ENCODE measurements at regions not wholly inside any gene's neighbourhood (a gene's known extent, or its start where the extent isn't known, plus 50 kb on each side); places are given as distances from the start of the nearest gene placed in this dataset.

DNA sequence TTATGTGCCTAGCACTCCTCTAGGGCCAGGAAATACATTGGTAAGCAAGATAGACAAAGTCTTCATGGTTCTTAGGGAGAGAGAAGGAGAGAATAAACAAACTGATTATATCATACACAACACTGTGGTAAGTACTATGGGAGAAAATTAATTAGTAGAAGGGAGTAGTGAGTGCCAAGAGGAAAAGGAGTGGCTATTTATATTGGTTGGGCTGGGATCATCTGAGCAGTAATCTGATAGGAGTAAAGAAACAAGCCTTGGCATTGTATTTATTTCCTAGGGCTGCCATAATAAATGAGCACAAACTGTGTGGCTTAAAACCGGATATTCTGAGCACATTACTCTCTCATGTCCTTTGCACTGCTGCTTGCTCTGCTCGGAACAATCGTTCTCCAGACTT lies 158.1 kb upstream of the PHF14 start:
- no peak for DNase-seq

DNA sequence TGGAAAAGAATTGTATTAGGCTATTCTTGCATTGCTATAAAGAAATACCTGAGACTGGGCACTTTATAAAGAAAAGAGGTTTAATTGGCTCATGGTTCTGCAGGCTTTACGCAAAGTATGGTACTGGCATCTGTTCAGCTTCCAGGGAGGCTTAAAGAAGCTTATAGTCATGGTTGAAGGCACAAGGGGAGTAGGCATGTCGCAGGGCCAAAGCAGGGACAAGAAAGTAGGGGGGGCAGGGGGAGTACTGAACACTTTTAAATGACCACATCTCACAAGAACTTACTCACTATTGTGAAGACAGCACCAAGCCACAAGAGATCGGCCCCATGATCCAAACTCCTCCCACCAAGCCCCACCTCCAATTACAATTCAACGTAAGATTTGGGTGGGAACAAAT lies 152.5 kb upstream of the PHF14 start:
- DNase-seq, result no peak

DNA sequence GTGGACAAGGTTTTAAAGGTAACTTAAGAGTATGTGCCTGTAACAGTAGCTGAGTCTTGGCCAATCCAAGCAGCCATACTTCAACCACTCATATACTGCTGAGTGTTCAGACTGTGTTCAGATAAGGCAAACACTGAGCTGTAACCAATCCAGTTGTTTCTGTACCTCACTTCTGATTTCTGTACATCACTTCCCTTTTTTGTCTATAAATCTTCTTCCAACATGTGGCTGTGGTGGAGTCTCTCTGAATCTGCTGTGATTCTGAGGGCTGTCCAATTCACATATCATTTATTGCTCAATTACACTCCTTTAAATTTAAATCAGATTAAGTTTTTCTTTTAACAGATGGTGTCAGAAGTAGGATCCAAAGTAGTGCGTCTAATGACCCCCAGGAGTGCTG lies 149.5 kb upstream of the PHF14 start:
- DNase-seq, result no peak

DNA sequence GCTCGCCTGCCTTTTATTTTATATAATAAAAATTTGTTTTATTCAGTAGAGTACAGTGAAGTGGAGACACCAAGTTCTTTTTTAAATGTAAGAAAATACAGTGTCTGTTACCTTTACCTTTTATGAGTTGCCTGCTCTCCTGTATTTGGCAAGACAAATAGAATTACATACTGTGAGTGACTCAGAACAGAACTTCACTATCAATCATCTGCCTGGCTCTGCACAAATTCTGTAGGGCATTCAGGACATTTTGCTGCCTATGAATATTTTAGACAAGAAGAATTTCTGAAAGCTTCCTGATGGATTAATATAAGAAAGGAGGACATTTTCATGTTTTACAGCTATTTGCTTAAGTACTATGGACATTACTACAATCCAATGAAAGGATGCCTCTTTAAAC lies 135.4 kb upstream of the PHF14 start:
- DNase-seq, result no peak

DNA sequence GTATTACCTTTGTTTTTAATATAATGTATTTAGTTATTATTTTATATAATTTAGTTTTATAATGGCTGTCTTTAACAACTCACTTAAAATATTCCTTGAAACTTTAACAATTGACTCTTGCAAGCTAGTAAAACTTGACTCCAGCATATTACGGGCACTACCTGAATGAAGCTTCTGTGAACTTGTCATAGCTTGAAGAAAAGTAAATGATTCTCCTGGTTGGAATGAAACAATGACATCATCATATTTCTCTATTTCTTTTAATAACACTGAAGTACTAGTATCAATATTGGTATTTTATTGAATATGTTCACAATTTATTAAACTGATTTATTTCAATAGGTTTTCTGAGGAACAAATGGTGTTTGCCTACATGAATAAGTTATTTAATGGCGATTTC lies 128.4 kb upstream of the PHF14 start:
- no peak for DNase-seq

DNA sequence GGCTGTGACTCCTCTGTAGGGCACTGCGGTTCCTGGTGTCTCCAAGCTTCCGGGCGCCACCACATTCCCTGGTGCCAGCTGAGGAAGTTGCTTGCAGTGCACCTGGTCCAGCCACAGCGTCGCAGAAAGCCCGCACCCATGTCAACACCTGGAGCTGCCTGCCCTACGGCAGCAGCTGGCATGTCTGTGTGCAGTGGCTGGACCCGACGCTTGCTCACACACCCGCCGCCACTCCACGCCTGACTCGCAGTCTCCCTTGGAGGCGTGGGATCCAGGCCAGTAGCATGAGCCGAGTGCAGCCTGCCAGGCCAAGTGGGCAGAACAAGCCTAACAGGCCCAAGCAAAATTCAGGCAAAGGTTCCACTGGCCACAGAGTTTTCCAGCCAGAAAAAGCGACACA lies 118.1 kb upstream of the PHF14 start:
- DNase-seq, result peak; percentile 6

DNA sequence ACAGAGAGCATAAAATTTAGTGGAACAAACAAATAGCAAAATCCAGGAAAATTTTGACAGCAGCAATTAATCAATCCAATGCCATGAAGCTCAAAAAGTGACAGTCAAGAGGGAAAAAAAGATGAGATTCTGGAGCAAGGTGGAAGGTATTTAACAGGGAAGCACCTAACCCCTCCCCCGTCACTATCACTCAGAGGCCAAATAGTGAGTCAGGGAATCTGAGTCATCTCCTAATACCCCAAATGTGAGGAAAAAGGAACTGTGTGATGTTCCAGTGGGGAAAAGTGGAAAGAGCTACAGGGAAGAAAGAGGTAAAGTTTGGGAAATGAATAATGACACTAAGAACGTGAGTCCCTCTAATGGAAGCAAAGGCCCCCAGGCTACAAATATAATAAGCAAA lies 113.2 kb upstream of the PHF14 start:
- no peak for DNase-seq

DNA sequence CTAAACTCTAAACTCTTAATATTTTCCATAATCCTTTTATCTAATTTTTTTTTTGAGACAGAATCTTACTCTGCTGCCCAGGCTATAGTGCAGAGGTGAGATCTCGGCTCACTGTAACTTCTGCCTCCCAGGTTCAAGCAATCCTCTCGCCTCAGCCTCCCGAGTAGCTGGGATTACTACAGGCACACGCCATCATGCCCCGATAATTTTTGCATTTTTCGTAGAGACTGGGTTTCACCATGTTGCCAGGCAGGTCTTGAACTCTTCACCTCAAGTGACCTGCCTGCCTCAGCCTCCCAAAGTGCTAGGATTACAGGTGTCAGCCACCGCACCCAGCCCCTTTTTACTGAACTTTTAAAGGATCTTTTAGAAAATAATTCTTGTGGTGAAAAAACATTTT lies 110.2 kb upstream of the PHF14 start:
- DNase-seq, result no peak

DNA sequence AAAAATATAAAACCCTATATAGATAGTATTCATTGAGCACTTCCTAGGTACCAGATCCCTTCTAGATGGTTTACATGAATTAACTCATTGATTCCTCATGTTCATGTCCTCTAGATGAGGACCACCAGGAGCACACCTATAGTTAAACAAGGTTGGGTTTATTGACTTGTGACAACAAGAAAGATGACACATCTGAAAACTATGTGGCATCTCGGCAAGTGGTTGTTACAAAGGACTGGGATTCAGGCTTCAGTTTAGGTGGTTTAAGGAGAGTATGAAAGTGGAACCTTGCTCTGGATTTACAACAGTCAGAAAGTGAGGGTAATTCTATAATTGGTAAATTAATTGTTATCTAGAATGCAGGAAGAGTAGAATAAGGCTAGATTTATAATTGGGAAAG lies 99.0 kb upstream of the PHF14 start:
- DNase-seq, result no peak

DNA sequence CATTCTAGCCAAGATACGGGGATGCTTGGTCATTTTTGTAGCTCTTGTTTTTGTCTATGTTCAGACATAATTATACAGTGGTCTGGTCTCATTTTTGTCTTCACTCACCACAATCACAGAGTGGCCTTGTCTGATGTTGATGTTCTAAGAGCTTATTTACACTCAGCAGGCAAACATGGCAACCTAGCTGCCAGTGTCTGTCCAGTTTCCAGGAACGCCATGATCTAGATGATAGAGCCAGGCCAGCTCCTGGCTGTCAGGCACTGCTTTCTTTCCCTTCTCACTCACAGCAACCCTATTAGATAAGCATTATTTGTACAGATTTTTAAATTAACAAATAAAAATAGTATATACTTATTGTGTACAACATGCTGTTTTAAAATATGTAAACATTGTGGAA lies 98.6 kb upstream of the PHF14 start:
- DNase-seq, result no peak

DNA sequence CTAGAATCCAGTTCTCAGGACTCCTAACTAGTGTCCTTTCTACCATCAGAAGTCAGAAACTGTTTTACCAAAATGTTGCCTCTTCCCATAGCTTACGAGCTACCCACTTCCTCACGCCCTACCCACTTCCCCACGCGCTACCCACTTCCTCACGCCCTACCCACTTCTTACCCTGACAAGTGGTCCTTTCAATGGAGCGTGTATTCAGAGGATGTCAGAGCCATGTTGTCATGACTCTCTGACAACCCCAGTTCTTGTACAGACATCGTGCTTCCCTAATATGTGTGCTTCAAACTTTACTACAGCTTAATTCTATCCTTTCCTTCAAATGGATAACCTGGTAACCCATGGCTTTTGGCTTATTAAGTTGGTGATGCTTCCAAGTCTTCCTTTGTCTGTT lies 84.8 kb upstream of the PHF14 start:
- no peak for DNase-seq

DNA sequence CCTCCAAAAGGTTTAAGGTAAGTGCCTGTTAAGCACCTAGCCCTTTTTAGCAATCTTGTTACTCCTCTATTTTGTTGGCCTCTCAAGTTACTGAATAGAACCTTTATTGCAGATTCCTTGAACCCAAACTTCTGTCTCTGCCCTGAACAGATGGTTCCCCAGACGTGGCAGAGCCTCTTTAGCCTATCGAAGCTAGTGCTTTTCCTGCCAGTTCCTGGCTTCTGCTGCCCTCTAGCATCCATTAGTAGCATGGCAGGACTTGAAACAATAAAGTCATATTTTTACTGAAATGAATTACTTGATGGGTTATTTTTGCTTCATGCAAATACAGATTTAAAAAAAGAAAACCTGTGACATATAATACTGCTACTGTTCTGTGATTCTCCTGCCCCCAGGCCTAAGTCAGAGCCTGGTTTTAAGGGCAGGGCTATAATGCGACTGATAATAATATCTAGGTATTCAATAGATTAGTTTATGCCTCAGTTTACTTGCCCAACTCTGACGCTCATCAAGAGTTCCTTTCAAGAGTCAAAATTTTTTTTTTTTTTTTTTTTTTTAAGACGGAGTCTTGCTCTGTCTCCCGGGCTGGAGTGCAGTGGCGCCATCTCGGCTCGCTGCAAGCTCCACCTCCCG lies 84.3 kb upstream of the PHF14 start:
- peak; percentile 7 for DNase-seq

DNA sequence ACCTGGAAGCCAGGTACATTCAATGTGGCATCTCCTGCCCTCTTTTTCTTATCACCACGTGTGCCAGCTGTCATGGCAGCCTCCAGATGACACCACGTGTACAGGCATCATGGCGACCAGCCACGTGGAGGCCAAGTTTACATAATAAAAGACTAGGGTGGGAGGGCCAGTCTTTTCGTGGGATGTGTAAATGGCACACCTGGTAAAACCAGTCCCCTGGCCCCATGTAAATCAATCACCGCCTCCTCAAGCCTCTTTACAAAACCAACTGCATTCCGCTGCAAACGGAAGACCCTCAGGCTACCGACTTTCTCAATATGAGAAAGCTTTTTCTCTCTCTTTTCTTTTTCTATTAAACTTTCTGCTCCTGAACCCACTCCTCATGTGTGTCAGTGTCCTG lies 65.1 kb upstream of the PHF14 start:
- DNase-seq, result no peak

DNA sequence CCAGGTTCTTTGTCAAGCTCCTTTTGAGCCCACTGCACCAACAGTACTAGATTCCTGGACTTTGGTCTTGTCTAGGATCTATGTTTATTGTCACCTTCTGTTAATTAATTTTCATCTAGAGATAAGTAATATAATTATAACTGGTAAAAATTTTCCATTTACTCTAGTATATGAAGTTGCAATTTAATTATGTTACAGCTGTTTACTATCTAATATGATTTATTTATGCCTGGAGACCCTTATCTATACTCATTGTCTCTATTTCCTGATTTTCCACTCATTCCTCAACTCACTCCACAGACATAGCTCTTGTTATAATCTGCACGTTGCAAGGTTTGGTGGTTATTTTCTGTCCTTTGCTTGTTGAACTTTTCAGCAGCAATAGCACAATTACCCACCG lies 63.2 kb upstream of the PHF14 start:
- DNase-seq, result no peak

DNA sequence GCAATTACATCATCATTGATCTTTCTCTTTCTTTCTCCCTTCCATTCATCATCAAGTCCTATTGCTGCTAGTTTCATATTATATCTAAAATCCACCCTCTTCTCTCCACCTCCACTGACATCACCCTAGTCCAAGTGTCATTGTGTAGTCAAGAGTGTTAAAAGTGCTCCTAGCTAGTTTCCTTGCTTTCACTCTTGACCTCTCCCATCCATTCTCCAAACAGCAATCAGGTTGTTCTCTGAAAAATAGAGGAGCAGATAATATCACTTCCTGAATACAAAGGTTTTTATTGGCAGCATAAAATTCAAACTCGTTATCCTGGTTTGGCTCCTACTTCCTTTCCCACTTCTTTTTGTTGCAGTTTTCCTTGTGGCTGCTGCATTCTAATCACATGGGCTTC lies 61.6 kb upstream of the PHF14 start:
- DNase-seq, result no peak

DNA sequence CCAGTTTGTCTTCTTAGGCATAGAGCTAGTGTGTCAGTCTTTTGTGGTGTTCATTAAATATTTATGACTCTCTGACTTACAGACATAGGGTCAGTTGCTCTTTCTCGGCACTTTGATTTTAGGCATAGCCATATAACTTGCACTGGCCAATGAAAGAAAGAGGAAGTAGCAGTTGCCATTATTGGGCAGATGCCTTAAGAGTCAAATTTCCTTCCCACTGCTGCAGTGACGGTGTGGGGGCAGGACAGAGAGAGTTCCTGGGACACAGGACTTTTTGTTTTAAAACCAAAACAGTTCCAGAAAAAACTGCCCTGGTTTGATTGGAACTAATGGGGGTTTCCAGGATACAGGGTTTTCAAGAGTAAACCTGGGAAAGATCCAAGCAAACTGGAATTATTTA lies 60.2 kb upstream of the PHF14 start:
- no peak for DNase-seq

DNA sequence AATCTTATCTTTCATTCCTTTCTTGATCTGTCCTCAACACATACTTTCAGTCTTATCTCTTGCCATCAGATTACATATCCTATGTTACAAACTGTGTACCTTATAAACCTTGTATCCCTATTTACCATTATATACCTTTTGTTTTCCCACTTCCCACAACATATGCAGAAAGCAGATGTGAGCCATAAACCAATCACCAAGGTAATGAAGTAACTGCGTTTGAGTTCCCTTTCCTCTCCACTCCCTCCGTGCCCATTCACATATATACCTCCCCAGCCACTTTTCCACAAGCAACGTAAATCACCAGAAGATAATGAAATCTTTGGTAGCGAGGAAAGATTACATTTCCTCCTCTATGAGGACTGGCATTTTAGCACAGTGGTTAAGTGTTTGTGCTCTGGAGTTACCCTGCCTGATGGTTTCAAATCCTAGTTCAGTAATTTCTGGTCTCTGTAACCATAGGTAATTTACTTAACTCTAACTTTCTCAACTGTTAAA lies 55.5 kb upstream of the PHF14 start:
- no peak for DNase-seq

DNA sequence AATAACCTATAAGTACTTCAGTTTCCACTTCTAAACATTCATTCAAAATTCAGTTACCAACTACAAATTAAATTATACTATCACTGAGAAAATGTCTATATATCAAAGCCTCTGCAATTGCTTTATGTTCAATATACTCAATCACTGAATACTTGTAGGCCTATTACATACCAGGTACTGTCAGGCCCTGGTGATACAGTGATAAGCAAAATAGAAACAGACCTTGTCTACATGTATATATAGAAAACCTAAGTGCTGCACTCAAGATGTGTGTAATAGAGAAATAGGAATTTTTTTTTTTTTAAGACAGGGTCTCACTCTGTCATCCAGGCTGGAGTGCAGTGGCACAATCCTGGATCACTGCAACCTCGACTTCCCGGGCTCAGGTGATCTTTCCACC lies 53.7 kb upstream of the PHF14 start:
- DNase-seq, result no peak
